Lung (tissue), 11 donors: ENCODE measurements at regions not wholly inside any gene's neighbourhood (a gene's known extent, or its start where the extent isn't known, plus 50 kb on each side); places are given as distances from the start of the nearest gene placed in this dataset.

Experiments used
- ATAC-seq: fragments of 200-7000 bp; cut with Tn5 transposase; one replicate; pipeline ENCODE4 v1.9.1; 2020; ENCODE audit warnings: moderate number of reproducible peaks; ENCODE audit not compliant: insufficient read depth, low FRiP score
- DNase-seq, 3 donors: peaks; one replicate each; pipeline ENCODE4 v3.0.0-alpha.2; 2013 to 2017
- H3K27ac ChIP-seq, 2 donors: one replicate each; pipeline ENCODE4 v1.5.1; 2013; ENCODE audit warnings: mild to moderate bottlenecking in 2 of 2, moderate library complexity in 2 of 2, control low read depth in 1 of 2, inconsistent platforms in 1 of 2, low read depth in 1 of 2, low read length in 1 of 2
- H3K27me3 ChIP-seq, 3 donors: one replicate each; pipeline ENCODE4 v1.5.1; 2013; ENCODE audit warnings: low read length in 2 of 3; ENCODE audit not compliant: control insufficient read depth in 3 of 3, insufficient read depth in 3 of 3
- H3K36me3 ChIP-seq, 4 donors: one replicate each; pipeline ENCODE4 v1.5.1; 2013; ENCODE audit warnings: low read length in 4 of 4, mild to moderate bottlenecking in 1 of 4, moderate library complexity in 1 of 4; ENCODE audit not compliant: control insufficient read depth in 4 of 4, insufficient read depth in 4 of 4
- H3K4me1 ChIP-seq, 5 donors: one replicate each; pipeline ENCODE4 v1.5.1; 2013; ENCODE audit warnings: low read length in 5 of 5, mild to moderate bottlenecking in 2 of 5, moderate library complexity in 1 of 5; ENCODE audit not compliant: control insufficient read depth in 5 of 5, insufficient read depth in 5 of 5
- H3K4me3 ChIP-seq: one replicate; pipeline ENCODE4 v1.5.1; 2013; ENCODE audit warnings: mild to moderate bottlenecking, control low read depth, moderate library complexity
- H3K9ac ChIP-seq, 2 donors: one replicate each; pipeline ENCODE4 v1.5.1; 2013; ENCODE audit warnings: low read length in 2 of 2, control low read depth in 1 of 2; ENCODE audit not compliant: insufficient read depth in 1 of 2
- H3K9me3 ChIP-seq, 4 donors: one replicate each; pipeline ENCODE4 v1.5.1; 2013; ENCODE audit warnings: low read length in 3 of 4, mild to moderate bottlenecking in 1 of 4, moderate library complexity in 1 of 4; ENCODE audit not compliant: control insufficient read depth in 4 of 4, insufficient read depth in 3 of 4
- WGBS, 2 donors: extraction: QIAGEN DNeasy Blood & Tissue Kit; methylation state at CpG; one replicate each; pipeline ENCODE4 v1.1.7; 2013; 5-methylcytosine and 5-hydroxymethylcytosine counted together
- TF ChIP-seq, protein P1 (sequence below): IDR thresholded peaks from 2 replicates; pipeline ENCODE4 v1.5.1; 2012; ENCODE audit warnings: mild to moderate bottlenecking; ENCODE audit errors: control extremely low read depth, extremely low read depth
- donor health status: control.
- donor health status: control.
- donor health status: Bipolar disorder and iron deficiency.
- donor health status: healthy.
- donor health status: DM: yes; HTN: yes; CAD: no.

DNA sequence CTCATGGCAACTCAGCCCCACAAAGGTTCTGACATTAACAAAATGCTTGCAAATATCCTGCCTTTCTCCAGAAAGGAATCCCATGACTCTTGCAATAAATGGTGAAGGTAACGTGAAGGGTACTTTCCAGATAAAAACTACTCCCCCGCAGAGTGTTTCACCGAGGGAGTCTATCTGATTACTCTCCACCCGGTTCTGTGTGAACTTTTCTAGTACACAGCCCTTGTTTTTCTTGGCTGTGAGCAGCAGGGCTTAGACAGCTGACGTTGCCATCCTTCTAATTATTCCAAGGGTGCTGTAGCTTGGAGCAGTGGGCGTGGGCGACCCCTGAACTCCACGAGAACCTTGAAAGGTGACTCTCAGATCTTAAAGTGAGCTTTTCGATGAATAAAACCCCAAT is 276.0 kb upstream of the IRX4 start:
- ATAC-seq: no peak

DNA sequence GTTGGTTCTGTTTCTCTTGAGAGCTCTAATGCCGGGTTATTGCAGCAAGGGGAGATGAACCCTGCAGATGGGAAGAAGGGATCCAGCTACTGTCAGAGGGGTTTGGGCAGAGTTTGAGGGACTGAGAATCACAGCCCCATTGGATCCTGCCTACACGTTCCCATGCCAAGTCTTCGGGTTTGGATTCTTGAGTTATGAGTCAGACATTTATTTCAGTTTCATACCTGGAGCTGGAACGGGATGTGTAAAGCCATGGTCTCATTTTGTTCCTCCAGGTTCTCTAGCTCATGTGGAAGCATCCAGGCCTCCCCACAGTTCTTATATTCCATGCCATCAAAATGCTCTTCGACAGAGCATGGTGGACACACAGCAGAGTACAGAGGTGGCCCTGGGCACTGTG is 275.4 kb upstream of the IRX4 start:
- no peak for DNase-seq
- Histone ChIP-seq H3K9me3 (peaks cover 0 to 2% (median 0%) of the 10 kb centered on the region in 4 donors), H3K27ac (no peak overlapping the region), H3K27me3 (peaks cover 0 to 3% (median 2%) of the 10 kb centered on the region in 3 donors), H3K36me3 (no peaks in the 10 kb centered on the region), H3K4me1 (no peaks in the 10 kb centered on the region), H3K9ac (no peak overlapping the region), H3K4me3 (no peak overlapping the region)
- ATAC-seq: no peak
- TF ChIP-seq, protein P1, sequence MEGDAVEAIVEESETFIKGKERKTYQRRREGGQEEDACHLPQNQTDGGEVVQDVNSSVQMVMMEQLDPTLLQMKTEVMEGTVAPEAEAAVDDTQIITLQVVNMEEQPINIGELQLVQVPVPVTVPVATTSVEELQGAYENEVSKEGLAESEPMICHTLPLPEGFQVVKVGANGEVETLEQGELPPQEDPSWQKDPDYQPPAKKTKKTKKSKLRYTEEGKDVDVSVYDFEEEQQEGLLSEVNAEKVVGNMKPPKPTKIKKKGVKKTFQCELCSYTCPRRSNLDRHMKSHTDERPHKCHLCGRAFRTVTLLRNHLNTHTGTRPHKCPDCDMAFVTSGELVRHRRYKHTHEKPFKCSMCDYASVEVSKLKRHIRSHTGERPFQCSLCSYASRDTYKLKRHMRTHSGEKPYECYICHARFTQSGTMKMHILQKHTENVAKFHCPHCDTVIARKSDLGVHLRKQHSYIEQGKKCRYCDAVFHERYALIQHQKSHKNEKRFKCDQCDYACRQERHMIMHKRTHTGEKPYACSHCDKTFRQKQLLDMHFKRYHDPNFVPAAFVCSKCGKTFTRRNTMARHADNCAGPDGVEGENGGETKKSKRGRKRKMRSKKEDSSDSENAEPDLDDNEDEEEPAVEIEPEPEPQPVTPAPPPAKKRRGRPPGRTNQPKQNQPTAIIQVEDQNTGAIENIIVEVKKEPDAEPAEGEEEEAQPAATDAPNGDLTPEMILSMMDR: no peak
- WGBS, 2 donors: 80 to 81% methylated on average over 5 of the region's 5 CpGs

More for the DNA sequence above, 276.0 kb upstream of the IRX4 start:
- Histone ChIP-seq H3K4me1 (no peaks in the 10 kb centered on the region), H3K27ac (no peak overlapping the region), H3K36me3 (no peaks in the 10 kb centered on the region), H3K9me3 (no peaks in the 10 kb centered on the region), H3K4me3 (no peak overlapping the region), H3K9ac (no peak overlapping the region), H3K27me3 (peaks cover 0 to 3% (median 2%) of the 10 kb centered on the region in 3 donors)
- TF ChIP-seq, protein P1: no peak
- 65 to 79% methylated on average over 9 of the region's 9 CpGs for WGBS, 2 donors
- DNase-seq: no peak

DNA sequence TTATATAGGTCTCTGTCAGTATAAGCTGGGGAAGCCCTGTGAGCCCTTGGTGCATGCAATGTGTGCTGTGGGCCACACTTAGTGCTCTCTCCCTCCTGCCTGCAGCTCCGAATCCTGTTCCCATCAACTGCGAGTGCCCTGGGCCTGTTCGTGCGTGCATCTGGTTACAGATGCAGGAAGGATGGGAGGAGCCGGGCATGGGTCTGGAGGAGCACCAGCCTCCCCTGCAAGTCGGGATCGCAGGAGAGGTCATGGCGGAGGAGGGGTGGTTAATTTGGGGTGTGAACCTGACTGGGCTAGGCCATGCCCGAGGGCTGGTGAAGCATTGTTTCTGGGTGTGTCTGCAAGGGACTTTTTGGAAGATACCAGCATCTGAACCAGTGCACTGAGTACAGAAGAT is 274.6 kb upstream of the IRX4 start:
- TF ChIP-seq, protein P1: no peak
- Histone ChIP-seq H3K4me1 (no peaks in the 10 kb centered on the region), H3K4me3 (no peak overlapping the region), H3K36me3 (no peaks in the 10 kb centered on the region), H3K27ac (no peak overlapping the region), H3K9me3 (peaks cover 0 to 2% (median 0%) of the 10 kb centered on the region in 4 donors), H3K9ac (no peak overlapping the region), H3K27me3 (peaks cover 0 to 3% (median 2%) of the 10 kb centered on the region in 3 donors)
- 89 to 93% methylated on average over 9 of the region's 9 CpGs for WGBS, 2 donors
- ATAC-seq: no peak
- no peak for DNase-seq
